ENCODE measurements at regions not wholly inside any gene's neighbourhood (a gene's known extent, or its start where the extent isn't known, plus 50 kb on each side); places are given as distances from the start of the nearest gene placed in this dataset.

- TF ChIP-seq POLR2A (IDR thresholded peaks at IDR 0.05), result no peak
- TF ChIP-seq CTCF (IDR thresholded peaks at IDR 0.05), result no peak
Measured at GRCh38 chr5:2326601-2327000, 424.9 kb downstream of the IRX2 start.

Measured in body of pancreas (tissue), 4 donors.